Prostate gland (tissue), 2 donors: ENCODE measurements at regions not wholly inside any gene's neighbourhood (a gene's known extent, or its start where the extent isn't known, plus 50 kb on each side); places are given as distances from the start of the nearest gene placed in this dataset.

Experiments
- DNase-seq: peaks from one replicate; pipeline ENCODE4 v3.0.0-alpha.2; 2019; ENCODE audit warnings: low spot score
- H3K27ac ChIP-seq, 2 donors: fragments of 200-600 bp; sonication (generic); 2 replicates each; pipeline ENCODE4 v1.5.1; 2017 to 2019
- H3K27me3 ChIP-seq: fragments of 200-600 bp; sonication (generic); replicated peaks from 2 replicates; pipeline ENCODE4 v1.5.1; 2019; ENCODE audit not compliant: insufficient read depth
- H3K36me3 ChIP-seq, 2 donors: fragments of 200-600 bp; sonication (generic); 1 replicate in 1 of 2; 2 replicates in 1 of 2; pipeline versions ENCODE4 v1.5.1 to v1.8.1; 2017 to 2019
- H3K4me1 ChIP-seq: fragments of 200-600 bp; sonication (generic); replicated peaks from 2 replicates; pipeline ENCODE4 v1.5.1; 2019
- H3K4me3 ChIP-seq, 2 donors: fragments of 200-600 bp; sonication (generic); 2 replicates each; pipeline ENCODE4 v1.5.1; 2017 to 2019
- H3K9me3 ChIP-seq: fragments of 200-600 bp; sonication (generic); 2 replicates; pipeline ENCODE4 v1.5.1; 2017
- CTCF ChIP-seq, 4 experiments: fragments of 200-600 bp in 2 of 4; fragments of 450-650 bp in 2 of 4; sonication (generic) in 2 of 4; IDR thresholded peaks; 1 replicate in 3 of 4; 2 replicates in 1 of 4; pipeline ENCODE4 v1.5.1; 2016 to 2019; ENCODE audit warnings: antibody characterized with exemption in 4 of 4, mild to moderate bottlenecking in 2 of 4, moderate library complexity in 2 of 4
- POLR2A ChIP-seq: fragments of 450-650 bp; IDR thresholded peaks from one replicate; pipeline ENCODE4 v1.6.1; 2016; ENCODE audit warnings: antibody characterized with exemption, mild to moderate bottlenecking
- POLR2AphosphoS5 ChIP-seq: sonication (generic); formaldehyde crosslinking; IDR thresholded peaks from one replicate; pipeline ENCODE4 v1.6.1; 2017; ENCODE audit warnings: antibody characterized with exemption
- WGBS: methylation state at CpG from one replicate; pipeline ENCODE4 v1.1.5; 2018; 5-methylcytosine and 5-hydroxymethylcytosine counted together
- intact Hi-C: fragments of 100-400 bp; cut with DNase I; formaldehyde crosslinking; loops from one replicate; pipeline ENCODE4 v1.14.2; 2022

- Histone ChIP-seq H3K36me3 (no peaks in the 10 kb centered on the region), H3K27ac (no peak overlapping the region), H3K27me3 (peaks cover 2% of the 10 kb centered on the region), H3K9me3 (no peaks in the 10 kb centered on the region), H3K4me1 (no peaks in the 10 kb centered on the region), H3K4me3 (no peak overlapping the region)
- DNase-seq = no peak
- 52% methylated on average over 4 of the region's 4 CpGs for WGBS
- intact Hi-C loops = no loop called here
- TF ChIP-seq POLR2A (no peak), POLR2AphosphoS5 (no peak), CTCF (IDR thresholded peaks at IDR 0.05) (no peak)
Measured at GRCh38 chr2:14909795-14910194, 277.3 kb downstream of the LRATD1 start.

DNA sequence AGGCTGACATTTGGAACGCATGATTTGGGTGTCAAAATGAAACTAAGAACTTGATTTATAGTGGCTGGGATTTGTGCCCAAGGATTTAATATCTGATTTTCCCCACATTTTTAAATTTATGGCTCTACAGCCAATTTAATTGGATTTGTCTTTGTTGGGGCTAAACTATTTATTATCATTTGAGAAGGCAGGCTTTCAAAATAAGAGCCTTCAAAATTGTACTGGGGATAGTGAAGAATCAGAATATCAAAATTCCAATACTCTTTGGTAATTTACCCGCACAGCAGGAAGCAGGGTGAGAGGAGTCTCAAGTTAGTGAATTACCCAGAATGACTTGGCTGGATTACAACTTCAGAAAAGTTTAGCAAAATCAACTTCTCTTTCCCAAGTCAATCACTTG is 278.1 kb downstream of the LRATD1 start:
- 26% methylated on average over 2 of the region's 2 CpGs for WGBS
- Histone ChIP-seq H3K4me1 (no peaks in the 10 kb centered on the region), H3K36me3 (no peaks in the 10 kb centered on the region), H3K9me3 (no peaks in the 10 kb centered on the region), H3K27me3 (peaks cover 2% of the 10 kb centered on the region), H3K4me3 (no peak overlapping the region), H3K27ac (no peak overlapping the region)
- DNase-seq = no peak
- TF ChIP-seq CTCF (IDR thresholded peaks at IDR 0.05) = no peak
- TF ChIP-seq POLR2AphosphoS5 = no peak
- no peak for TF ChIP-seq POLR2A
- intact Hi-C loops = no loop called here

GRCh38 chr2:14915983-14916382 is 283.5 kb downstream of the LRATD1 start:
- H3K27me3 ChIP-seq = no peaks in the 10 kb centered on the region
- no peaks in the 10 kb centered on the region for H3K36me3 ChIP-seq
- no peaks in the 10 kb centered on the region for H3K4me1 ChIP-seq
- 58% methylated on average over 4 of the region's 4 CpGs for WGBS
- no peak overlapping the region for H3K27ac ChIP-seq
- no peak overlapping the region for H3K4me3 ChIP-seq
- intact Hi-C loops = no loop called here
- H3K9me3 ChIP-seq = no peaks in the 10 kb centered on the region
- DNase-seq = no peak
- TF ChIP-seq POLR2A (no peak), CTCF (IDR thresholded peaks at IDR 0.05) (no peak), POLR2AphosphoS5 (no peak)

DNA sequence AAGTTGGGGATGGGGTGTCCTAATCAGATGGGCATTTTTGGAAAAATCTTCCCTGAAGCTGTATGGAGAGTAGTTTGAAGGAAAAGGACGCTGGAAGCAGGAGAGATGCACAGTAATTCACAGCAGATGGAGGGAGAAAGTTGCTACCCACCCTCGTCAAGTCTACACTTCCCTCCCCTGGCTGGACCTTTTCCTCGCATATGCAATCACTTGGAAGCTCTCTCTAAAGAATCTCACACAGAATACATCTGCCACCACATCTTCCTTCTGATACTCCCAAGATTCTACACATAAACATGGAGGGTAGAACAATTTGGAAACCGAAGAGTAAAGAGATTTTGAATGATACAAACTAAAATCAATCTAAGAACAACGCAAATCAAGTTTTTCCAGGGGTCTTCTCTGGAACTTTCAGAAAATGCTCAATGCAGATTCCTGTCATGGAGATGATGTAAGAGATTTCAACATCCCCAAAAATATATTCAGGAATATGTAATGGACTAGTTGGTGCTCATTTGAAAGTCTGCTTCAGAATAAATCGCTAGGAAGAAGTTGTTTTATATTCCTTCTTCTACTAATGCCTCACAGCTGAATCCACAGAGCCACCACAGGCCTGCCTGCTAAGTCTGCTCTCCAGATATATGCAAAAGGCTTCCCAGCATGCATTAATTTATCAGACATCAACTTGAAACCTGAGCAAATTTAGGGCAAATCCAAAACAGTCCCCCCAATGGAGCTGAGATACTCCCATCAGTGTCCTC is 291.5 kb downstream of the LRATD1 start:
- 83% methylated on average over 6 of the region's 6 CpGs for WGBS
- no peaks in the 10 kb centered on the region for H3K27me3 ChIP-seq
- no peak overlapping the region for H3K27ac ChIP-seq
- TF ChIP-seq POLR2AphosphoS5 (no peak), POLR2A (no peak), CTCF (IDR thresholded peaks at IDR 0.05) (no peak)
- no peaks in the 10 kb centered on the region for H3K9me3 ChIP-seq
- no peak for DNase-seq
- H3K4me1 ChIP-seq = no peaks in the 10 kb centered on the region
- intact Hi-C loops = no loop called here
- no peaks in the 10 kb centered on the region for H3K36me3 ChIP-seq
- no peak overlapping the region for H3K4me3 ChIP-seq

DNA sequence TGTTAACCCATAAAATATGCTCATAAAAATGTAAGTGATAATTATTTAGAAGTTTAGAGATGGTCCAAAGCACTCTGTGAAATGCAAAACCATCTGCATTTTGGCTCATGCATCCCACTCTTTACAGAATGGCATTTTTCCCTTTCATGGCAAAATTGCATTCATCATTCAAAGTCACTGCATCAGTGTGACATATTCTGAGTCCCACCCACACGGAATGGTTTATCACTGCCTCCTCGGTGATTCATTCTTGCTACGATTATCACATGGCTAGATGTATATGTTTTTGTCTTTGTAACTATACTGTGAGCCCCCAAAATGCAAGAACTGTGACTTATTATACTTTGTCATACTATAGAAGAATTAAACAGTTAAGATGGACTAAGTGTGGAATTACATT is 293.0 kb downstream of the LRATD1 start:
- Histone ChIP-seq H3K27me3 (no peaks in the 10 kb centered on the region), H3K9me3 (no peaks in the 10 kb centered on the region), H3K36me3 (no peaks in the 10 kb centered on the region), H3K27ac (no peak overlapping the region), H3K4me3 (no peak overlapping the region), H3K4me1 (no peaks in the 10 kb centered on the region)
- TF ChIP-seq POLR2AphosphoS5 (no peak), POLR2A (no peak), CTCF (IDR thresholded peaks at IDR 0.05) (no peak)
- intact Hi-C loops = no loop called here
- DNase-seq = no peak
- 97% methylated on average over 3 of the region's 3 CpGs for WGBS
